Sigmoid colon (tissue), 4 donors: ENCODE measurements at regions not wholly inside any gene's neighbourhood (a gene's known extent, or its start where the extent isn't known, plus 50 kb on each side); places are given as distances from the start of the nearest gene placed in this dataset.
"Not testable (repeated sequence)": the region's sequence is repeated elsewhere in the genome, so short reads cannot be mapped to it uniquely, and the experiment has no call there.

Source experiments
- EP300 ChIP-seq, 4 donors: sonication (generic); formaldehyde crosslinking; IDR thresholded peaks; one replicate each; pipeline ENCODE4 v1.6.1; 2017; ENCODE audit warnings: antibody characterized with exemption in 4 of 4
- POLR2A ChIP-seq, 2 donors: fragments of 450-650 bp; IDR thresholded peaks; one replicate each; pipeline ENCODE4 v1.6.1; 2016; ENCODE audit warnings: antibody characterized with exemption in 2 of 2, mild to moderate bottlenecking in 2 of 2, moderate library complexity in 2 of 2
- TF ChIP-seq, protein P1 (sequence below), 4 experiments: fragments of 450-650 bp in 3 of 4; fragments of 200-600 bp in 1 of 4; IDR thresholded peaks; one replicate each; pipeline ENCODE4 v1.5.1; 2016 to 2019; ENCODE audit warnings: antibody characterized with exemption in 4 of 4, mild to moderate bottlenecking in 3 of 4, moderate library complexity in 2 of 4

DNA sequence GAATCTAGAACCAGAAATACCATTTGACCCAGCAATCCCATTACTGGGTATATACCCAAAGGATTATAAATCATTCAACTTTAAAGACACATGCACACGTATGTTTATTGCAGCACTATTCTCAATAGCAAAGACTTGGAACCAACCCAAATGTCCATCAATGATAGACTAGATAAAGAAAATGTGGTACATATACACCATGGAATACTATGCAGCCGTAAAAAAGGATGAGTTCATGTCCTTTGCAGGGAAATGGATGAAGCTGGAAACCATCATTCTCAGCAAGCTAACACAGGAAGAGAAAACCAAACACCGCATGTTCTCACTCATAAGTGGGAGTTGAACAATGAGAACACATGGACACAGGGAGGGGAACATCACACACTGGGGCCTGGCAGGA, 154.0 kb upstream of the PTGFR start:
- not testable (repeated sequence) for TF ChIP-seq EP300, POLR2A (IDR thresholded peaks at IDR 0.05)
- TF ChIP-seq, protein P1, sequence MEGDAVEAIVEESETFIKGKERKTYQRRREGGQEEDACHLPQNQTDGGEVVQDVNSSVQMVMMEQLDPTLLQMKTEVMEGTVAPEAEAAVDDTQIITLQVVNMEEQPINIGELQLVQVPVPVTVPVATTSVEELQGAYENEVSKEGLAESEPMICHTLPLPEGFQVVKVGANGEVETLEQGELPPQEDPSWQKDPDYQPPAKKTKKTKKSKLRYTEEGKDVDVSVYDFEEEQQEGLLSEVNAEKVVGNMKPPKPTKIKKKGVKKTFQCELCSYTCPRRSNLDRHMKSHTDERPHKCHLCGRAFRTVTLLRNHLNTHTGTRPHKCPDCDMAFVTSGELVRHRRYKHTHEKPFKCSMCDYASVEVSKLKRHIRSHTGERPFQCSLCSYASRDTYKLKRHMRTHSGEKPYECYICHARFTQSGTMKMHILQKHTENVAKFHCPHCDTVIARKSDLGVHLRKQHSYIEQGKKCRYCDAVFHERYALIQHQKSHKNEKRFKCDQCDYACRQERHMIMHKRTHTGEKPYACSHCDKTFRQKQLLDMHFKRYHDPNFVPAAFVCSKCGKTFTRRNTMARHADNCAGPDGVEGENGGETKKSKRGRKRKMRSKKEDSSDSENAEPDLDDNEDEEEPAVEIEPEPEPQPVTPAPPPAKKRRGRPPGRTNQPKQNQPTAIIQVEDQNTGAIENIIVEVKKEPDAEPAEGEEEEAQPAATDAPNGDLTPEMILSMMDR (IDR thresholded peaks at IDR 0.05): not testable (repeated sequence)
